ENCODE measurements at regions not wholly inside any gene's neighbourhood (a gene's known extent, or its start where the extent isn't known, plus 50 kb on each side); places are given as distances from the start of the nearest gene placed in this dataset.

- Histone ChIP-seq H2BK12ac (ENCODE audit: insufficient read length, low read depth, low read length) (no peak overlapping the region), H2AFZ (ENCODE audit: low read length) (no peak overlapping the region), H3K23ac (ENCODE audit: insufficient read length, low read depth, low read length) (no peak overlapping the region), H4K91ac (ENCODE audit: insufficient read length, low read depth, low read length) (no peak overlapping the region), H3K4ac (ENCODE audit: low read depth, low read length) (no peak overlapping the region), H3K9ac (ENCODE audit: extremely low read depth, insufficient read length, low read length) (no peak overlapping the region), H3K56ac (ENCODE audit: insufficient read length, low read depth, low read length) (no peak overlapping the region), H3K79me1 (ENCODE audit: insufficient read depth, low read depth, low read length, poor library complexity, severe bottlenecking) (no peaks in the 10 kb centered on the region), H3T11ph (ENCODE audit: low read length) (no peak overlapping the region), H4K20me1 (ENCODE audit: control insufficient read depth, insufficient read depth, insufficient read length) (no peaks in the 10 kb centered on the region), H2BK120ac (ENCODE audit: low read depth, low read length, poor library complexity, severe bottlenecking) (no peak overlapping the region), H3K79me2 (ENCODE audit: insufficient read depth, low read length) (no peaks in the 10 kb centered on the region), H3K4me2 (ENCODE audit: insufficient read depth, insufficient read length, low read length) (no peak overlapping the region), H3K23me2 (ENCODE audit: insufficient read length, low read depth, low read length, poor library complexity, severe bottlenecking) (no peaks in the 10 kb centered on the region), H3K9me3 (ENCODE audit: control insufficient read depth, low read depth, low read length) (no peaks in the 10 kb centered on the region), H3K27me3 (ENCODE audit: insufficient read depth, low read length) (no peaks in the 10 kb centered on the region), H3K18ac (ENCODE audit: insufficient read length, low read depth, low read length) (no peak overlapping the region), H2BK5ac (ENCODE audit: insufficient read length, low read length) (no peak overlapping the region), H3K14ac (ENCODE audit: insufficient read depth, low read length) (no peak overlapping the region), H3K4me1 (ENCODE audit: insufficient read depth, low read length) (no peaks in the 10 kb centered on the region), H3K27ac (ENCODE audit: insufficient read length, low read depth, low read length) (no peak overlapping the region), H4K8ac (replicated peaks; ENCODE audit: insufficient read length, low read depth, low read length) (no peak overlapping the region), H2BK15ac (ENCODE audit: low read depth, low read length) (no peak overlapping the region), H2BK20ac (ENCODE audit: low read depth, low read length, poor library complexity, severe bottlenecking) (no peak overlapping the region), H2AK5ac (ENCODE audit: insufficient read length, low read length) (no peak overlapping the region), H4K5ac (ENCODE audit: insufficient read length, low read depth, low read length) (no peak overlapping the region)
- Mint-ChIP-seq H3K36me3 (ENCODE audit: insufficient read depth in 1 of 3, low read depth in 3 of 3) (0 out of 7 replicates have a peak, but pooled peaks cover 0 to 10% (median 0%) of the 10 kb centered on the region in 3 experiments), H3K4me1 (peaks cover 10% of the 10 kb centered on the region in 2 experiments), H3K9me3 (peaks cover 4 to 8% of the 10 kb centered on the region in 2 experiments; a peak in 3 of 5 replicates), H3K27me3 (ENCODE audit: low read depth) (no peaks in the 10 kb centered on the region; the same call in 1 of the 2 replicates), H3K27ac (no peak overlapping the region), H3K4me3 (no peak overlapping the region)
- DNase-seq = no peak
- no CpG with 5 or more reads among the region's 6 CpGs for WGBS (ENCODE audit: extremely low coverage, insufficient read length, low lambda C conversion rate)
- no peak for TF ChIP-seq CTCF (conservative IDR thresholded peaks at IDR 0.05)
Observed at GRCh38 chr7:41316410-41316809, 386.5 kb downstream of the INHBA start.

Measured in H9 (cell line).